ENCODE measurements at regions not wholly inside any gene's neighbourhood (a gene's known extent, or its start where the extent isn't known, plus 50 kb on each side); places are given as distances from the start of the nearest gene placed in this dataset.
"Not testable (repeated sequence)": the region's sequence is repeated elsewhere in the genome, so short reads cannot be mapped to it uniquely, and the experiment has no call there.

DNA sequence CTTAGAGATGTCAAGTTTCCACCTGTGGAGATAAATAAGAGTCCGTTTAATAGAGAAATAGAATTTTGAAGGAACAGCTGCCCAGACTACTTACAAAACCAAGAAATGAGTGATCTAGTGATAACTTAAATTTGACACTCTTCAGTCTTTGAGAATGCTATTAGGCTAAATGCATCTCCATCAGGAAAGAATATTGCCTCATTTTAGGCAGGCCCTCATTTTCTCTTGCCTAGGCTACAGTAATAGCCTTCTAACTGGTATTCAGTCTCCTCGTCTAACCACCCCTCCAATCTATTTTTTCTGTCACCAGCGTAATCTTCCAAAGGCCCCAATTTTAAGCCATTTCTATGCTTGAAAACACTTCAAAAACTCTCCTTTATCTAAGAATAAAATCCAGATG is 537.8 kb upstream of the CA10 start:
- no peak for FAIRE-seq

GRCh38 chr17:52686140-52686539 is 527.6 kb upstream of the CA10 start:
- no peak for FAIRE-seq

DNA sequence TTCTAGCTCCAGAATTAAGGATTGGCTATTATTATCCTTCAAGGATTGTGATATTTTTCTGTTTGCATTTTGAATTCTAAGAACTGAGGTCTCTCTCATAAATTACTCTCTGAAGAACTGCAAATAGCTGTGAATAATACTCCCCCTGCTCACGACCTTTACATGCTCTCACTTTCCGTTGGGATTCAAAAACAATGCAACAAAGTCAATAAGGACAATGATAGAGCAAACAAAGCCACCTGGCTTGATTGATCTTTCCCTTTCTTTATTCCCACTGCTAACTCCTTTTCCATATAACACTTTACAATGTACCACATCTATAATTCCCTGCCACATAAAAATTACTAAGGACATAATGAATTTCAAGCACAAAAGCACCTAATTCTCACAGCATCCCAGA is 523.0 kb upstream of the CA10 start:
- no peak for FAIRE-seq

GRCh38 chr17:52678211-52678610 is 519.7 kb upstream of the CA10 start:
- FAIRE-seq, result no peak

DNA sequence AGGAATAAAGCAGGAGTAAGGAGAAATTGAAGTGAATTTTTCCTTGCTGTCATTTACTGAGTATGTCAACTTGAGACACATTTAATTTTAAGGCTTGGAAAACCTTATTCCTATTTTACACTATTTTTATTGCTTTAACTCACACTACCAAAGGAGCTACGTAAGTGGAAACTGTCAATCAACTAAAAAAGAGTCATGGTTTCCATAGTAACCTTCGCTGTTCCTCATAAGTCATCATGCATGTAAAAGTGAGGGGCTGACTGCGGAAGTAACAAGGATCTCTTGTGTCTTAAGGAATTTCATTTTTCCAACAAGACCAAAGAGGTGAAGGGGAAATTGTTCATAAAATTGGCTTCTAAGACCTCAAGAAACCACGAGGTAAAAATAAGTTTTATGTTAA is 516.2 kb upstream of the CA10 start:
- no peak for FAIRE-seq

DNA sequence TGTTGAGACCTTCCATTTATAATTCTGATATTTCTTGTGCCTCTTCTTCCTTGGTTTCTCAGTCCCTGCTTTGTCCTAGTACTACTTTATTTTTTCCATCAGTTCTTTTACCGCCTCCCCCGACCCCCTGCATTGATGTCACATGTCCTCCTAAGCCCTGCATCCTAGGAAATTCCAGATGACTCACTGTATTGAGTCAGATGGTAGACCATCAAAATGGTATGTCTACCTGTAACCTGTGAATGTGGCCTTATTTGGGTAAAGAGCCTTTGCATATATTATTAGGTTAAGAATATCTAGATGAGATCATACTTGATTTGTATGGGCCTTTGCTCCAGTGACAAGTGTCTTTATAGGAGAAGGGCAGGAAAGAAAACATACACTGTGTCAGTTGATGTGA is 515.3 kb upstream of the CA10 start:
- FAIRE-seq, result no peak

DNA sequence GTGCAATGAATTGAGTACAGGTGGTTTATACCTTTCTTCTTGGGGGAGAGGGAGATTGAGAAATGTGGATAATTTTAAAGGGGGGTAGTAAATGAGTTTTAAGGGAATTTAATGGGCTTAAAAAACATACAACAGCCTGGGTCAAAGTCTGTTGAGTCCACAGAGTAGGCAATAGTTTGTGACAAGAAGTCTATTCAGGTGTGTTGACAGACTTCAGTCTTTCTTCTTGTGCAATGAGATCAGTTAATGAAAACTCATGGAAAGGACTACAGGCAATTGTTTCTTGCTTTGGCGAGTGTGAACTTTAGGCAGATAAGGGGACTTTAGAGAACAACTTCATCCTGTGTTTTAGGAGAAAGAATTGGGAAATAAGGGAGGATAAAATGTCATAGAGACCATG is 507.8 kb upstream of the CA10 start:
- no peak for FAIRE-seq

- FAIRE-seq, result no peak
Measured at GRCh38 chr17:52660692-52661091, 502.2 kb upstream of the CA10 start.

- no peak for FAIRE-seq
Measured at GRCh38 chr17:52653014-52653413, 494.5 kb upstream of the CA10 start.

- FAIRE-seq, result no peak
Measured at GRCh38 chr17:52648995-52649394, 490.5 kb upstream of the CA10 start.

- FAIRE-seq, result no peak
Measured at GRCh38 chr17:52647411-52647810, 488.9 kb upstream of the CA10 start.

GRCh38 chr17:52636443-52636842 is 477.9 kb upstream of the CA10 start:
- FAIRE-seq, result no peak

GRCh38 chr17:52606590-52606989 is 448.1 kb upstream of the CA10 start:
- FAIRE-seq, result no peak

- FAIRE-seq, result no peak
Measured at GRCh38 chr17:52606098-52606497, 447.6 kb upstream of the CA10 start.

DNA sequence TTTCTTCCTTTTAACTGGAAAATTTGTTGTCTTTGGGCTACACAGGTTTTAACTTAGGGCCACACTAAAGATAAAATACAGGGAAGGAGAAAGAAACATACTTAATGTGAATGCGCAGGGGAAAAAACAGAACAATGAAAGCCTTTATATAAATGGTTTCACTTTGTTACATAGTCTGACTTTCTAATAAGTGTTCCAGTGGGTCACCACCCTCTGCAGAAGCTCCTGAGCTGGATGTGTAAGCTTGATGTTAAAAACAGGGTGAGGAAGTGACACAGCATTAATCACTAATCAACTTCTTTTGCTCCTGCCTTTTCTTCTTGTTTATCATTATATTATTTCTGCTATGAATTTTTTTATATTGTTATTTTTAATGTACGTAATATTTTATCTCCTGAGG is 445.6 kb upstream of the CA10 start:
- no peak for FAIRE-seq

GRCh38 chr17:52597452-52598215 is 439.1 kb upstream of the CA10 start:
- not testable (repeated sequence) for FAIRE-seq

DNA sequence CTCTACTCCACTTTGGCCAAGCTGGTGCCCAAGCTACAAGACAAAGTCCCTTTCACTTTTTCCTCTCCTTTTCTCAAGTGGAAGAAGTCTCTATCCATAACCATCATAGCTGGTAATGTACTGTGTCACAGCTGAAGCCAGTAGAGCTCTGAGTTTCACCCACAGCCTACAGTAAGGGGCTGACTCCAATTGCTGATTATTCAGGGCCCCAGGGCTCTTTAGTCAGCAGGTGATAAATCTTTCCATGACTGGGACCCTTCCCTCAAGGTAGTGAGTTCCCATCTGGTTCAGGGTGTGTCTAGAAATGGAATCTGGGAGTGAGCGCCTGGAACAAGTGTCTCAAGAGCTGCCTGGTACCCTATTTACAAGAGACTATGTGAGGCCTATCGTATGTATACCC is 436.0 kb upstream of the CA10 start:
- FAIRE-seq, result no peak

DNA sequence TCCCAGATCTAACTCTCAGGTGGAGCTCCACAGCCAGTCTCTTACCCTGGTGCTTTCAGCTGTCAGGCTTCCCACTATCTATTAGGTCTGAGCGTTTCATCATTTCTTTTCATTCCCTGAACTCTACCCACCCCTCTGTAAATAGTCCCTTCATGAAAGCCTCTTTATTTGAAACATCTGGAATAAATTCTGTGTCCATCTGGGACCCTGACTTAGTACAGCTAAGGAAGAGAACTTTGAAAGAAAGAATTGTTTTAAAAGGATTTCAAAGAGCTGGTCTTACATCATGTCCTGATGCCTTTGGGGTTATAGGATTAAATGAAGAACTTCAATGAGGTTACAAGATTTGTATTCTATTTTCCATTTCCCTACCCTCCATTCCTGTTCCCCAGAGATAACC is 388.5 kb upstream of the CA10 start:
- no peak for FAIRE-seq

- FAIRE-seq, result no peak
Measured at GRCh38 chr17:52546493-52546892, 388.0 kb upstream of the CA10 start.

- FAIRE-seq, result no peak
Measured at GRCh38 chr17:52537421-52537820, 378.9 kb upstream of the CA10 start.

DNA sequence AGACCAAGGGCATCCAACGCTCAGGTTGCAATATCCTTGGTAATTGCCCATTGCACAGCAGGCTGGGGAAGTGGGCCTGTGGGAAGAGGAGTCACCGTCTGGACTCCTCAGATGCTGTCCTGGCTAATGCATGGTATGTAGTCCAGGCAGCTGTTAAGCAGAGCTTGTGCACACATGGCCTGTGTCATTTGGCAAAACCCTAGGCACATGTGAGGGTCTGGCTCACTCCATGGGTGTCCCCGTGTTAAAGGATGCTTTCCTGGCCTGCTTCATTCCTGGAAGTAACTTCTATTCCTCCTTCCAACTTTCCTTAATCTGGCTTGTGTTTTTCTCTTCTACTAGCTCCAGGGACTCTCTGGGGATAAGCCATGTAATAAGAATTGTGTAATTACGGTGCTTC is 378.0 kb upstream of the CA10 start:
- FAIRE-seq, result no peak

DNA sequence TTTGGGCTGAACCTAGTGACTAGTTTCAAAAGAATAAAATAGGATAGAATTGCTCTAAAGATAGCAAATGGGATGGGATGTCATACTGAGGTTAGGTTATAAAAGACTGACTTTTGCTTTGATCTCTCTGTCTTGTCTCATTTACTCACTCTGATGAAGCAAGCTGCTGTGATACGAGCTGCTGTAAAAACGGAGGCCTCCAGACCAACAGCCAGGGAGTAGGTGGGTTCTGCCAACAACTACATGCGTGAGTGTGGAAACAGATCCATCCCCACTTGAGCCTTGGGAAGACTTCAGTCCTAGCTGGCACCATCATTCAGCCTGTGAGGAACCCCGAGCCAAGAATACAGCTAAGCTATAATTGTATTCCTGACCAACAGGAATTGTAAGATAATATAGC is 373.9 kb upstream of the CA10 start:
- FAIRE-seq, result no peak

GRCh38 chr17:52524096-52524637 is 365.7 kb upstream of the CA10 start:
- no peak for FAIRE-seq

DNA sequence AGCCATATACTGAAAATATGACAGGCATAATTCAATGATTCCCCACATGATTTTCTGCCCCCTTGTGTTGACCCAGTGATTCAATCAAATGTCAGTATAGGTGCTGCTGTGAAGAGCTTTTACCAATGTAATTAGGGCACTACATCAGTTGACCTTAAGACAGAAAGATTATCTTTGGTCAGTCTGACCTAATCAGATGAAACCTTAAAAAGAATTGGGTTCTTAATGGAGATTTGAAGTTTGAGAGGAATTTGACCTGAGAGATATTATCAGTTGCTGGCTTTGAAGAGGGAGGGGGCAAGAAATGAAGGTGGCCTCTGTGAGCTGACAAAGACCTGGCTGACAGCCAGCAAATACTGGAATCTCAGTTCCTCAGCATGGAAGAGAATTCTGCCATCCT is 358.7 kb upstream of the CA10 start:
- no peak for FAIRE-seq

- no peak for FAIRE-seq
Measured at GRCh38 chr17:52515927-52516326, 357.4 kb upstream of the CA10 start.
